Ishikawa (cell line): ENCODE measurements at regions not wholly inside any gene's neighbourhood (a gene's known extent, or its start where the extent isn't known, plus 50 kb on each side); places are given as distances from the start of the nearest gene placed in this dataset.

ENCODE experiments used
- CEBPB ChIP-seq: IDR thresholded peaks from 2 replicates; pipeline ENCODE4 v1.6.1; 2012
- CREB1 ChIP-seq: IDR thresholded peaks from 2 replicates; pipeline ENCODE4 v1.6.1; 2012; ENCODE audit warnings: low read depth
- EGR1 ChIP-seq: IDR thresholded peaks from 2 replicates; pipeline ENCODE4 v1.6.1; 2012
- EP300 ChIP-seq: IDR thresholded peaks from 2 replicates; pipeline ENCODE4 v1.6.1; 2012; ENCODE audit warnings: borderline replicate concordance
- FOXM1 ChIP-seq: IDR thresholded peaks from 2 replicates; pipeline ENCODE4 v1.6.1; 2012; ENCODE audit warnings: low read depth, borderline replicate concordance
- MAX ChIP-seq: IDR thresholded peaks from 2 replicates; pipeline ENCODE4 v1.6.1; 2012
- NFIC ChIP-seq: IDR thresholded peaks from 2 replicates; pipeline ENCODE4 v1.6.1; 2012
- RAD21 ChIP-seq: IDR thresholded peaks from 2 replicates; pipeline ENCODE4 v1.6.1; 2012; ENCODE audit warnings: low read depth
- TAF1 ChIP-seq: IDR thresholded peaks from 2 replicates; pipeline ENCODE4 v1.6.1; 2012; ENCODE audit warnings: low read depth, mild to moderate bottlenecking
- TCF12 ChIP-seq: IDR thresholded peaks from 2 replicates; pipeline ENCODE4 v1.6.1; 2012; ENCODE audit warnings: low read depth
- TEAD4 ChIP-seq: IDR thresholded peaks from 2 replicates; pipeline ENCODE4 v1.6.1; 2012
- USF1 ChIP-seq: IDR thresholded peaks from 2 replicates; pipeline ENCODE4 v1.6.1; 2012
- YY1 ChIP-seq: IDR thresholded peaks from 2 replicates; pipeline ENCODE4 v1.6.1; 2012; ENCODE audit warnings: low read depth
- ZBTB7A ChIP-seq: IDR thresholded peaks from 2 replicates; pipeline ENCODE4 v1.6.1; 2012; ENCODE audit warnings: low read depth
- TF ChIP-seq, protein P1 (sequence below): IDR thresholded peaks from 2 replicates; pipeline ENCODE4 v1.6.1; 2012; ENCODE audit warnings: low read depth, mild to moderate bottlenecking

- no peak for TF ChIP-seq YY1
- TF ChIP-seq EP300 = no peak
- no peak for TF ChIP-seq TAF1
- TF ChIP-seq, protein P1, sequence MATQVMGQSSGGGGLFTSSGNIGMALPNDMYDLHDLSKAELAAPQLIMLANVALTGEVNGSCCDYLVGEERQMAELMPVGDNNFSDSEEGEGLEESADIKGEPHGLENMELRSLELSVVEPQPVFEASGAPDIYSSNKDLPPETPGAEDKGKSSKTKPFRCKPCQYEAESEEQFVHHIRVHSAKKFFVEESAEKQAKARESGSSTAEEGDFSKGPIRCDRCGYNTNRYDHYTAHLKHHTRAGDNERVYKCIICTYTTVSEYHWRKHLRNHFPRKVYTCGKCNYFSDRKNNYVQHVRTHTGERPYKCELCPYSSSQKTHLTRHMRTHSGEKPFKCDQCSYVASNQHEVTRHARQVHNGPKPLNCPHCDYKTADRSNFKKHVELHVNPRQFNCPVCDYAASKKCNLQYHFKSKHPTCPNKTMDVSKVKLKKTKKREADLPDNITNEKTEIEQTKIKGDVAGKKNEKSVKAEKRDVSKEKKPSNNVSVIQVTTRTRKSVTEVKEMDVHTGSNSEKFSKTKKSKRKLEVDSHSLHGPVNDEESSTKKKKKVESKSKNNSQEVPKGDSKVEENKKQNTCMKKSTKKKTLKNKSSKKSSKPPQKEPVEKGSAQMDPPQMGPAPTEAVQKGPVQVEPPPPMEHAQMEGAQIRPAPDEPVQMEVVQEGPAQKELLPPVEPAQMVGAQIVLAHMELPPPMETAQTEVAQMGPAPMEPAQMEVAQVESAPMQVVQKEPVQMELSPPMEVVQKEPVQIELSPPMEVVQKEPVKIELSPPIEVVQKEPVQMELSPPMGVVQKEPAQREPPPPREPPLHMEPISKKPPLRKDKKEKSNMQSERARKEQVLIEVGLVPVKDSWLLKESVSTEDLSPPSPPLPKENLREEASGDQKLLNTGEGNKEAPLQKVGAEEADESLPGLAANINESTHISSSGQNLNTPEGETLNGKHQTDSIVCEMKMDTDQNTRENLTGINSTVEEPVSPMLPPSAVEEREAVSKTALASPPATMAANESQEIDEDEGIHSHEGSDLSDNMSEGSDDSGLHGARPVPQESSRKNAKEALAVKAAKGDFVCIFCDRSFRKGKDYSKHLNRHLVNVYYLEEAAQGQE = no peak
- no peak for TF ChIP-seq FOXM1
- no peak for TF ChIP-seq RAD21
- no peak for TF ChIP-seq TEAD4
- TF ChIP-seq ZBTB7A = no peak
- TF ChIP-seq CREB1 = no peak
Measured at GRCh38 chr18:41767960-41768359, 187.1 kb upstream of the PIK3C3 start.

DNA sequence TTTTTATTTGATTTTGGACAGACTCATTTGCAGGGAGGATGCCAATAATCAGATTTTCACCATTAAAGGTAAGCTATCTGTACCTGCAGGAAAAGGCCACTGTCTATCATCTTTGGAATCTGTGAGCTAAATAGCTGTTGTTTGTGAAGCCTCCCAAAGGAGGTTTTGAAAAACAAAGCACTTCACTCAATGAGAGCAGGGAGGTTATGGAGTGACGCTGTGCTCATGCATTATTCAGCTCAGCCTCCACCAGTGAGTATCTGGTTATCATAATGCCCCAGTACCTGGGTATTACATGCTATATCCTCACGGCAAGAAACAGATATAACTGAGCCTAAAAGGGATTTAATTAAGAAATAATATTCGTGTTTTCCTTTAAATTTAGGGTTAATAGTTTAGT lies 189.6 kb upstream of the PIK3C3 start:
- no peak for TF ChIP-seq TCF12
- no peak for TF ChIP-seq ZBTB7A
- no peak for TF ChIP-seq CEBPB
- TF ChIP-seq USF1 = no peak
- no peak for TF ChIP-seq MAX
- TF ChIP-seq FOXM1 = no peak
- TF ChIP-seq NFIC = no peak

DNA sequence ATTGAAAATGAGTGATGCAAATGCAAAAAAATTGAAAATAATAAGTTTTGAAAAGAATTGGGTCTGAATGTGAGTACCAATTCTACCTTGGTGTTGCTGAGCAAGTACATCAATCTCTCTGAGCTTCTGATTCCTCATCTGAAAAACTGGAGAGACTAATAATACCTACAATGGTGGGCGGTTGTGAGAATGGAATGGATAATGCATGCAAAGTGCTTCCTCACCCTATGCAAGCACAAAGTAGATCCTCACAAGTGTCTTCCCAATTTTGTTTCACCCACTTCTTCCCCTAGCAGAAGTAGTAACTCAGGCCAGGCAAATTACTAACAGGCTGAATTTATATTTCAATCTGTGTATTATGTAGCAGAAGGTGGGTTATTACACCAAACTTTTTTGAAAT lies 191.7 kb upstream of the PIK3C3 start:
- TF ChIP-seq NFIC (no peak), EP300 (no peak), CREB1 (no peak), TAF1 (no peak), FOXM1 (no peak), TEAD4 (no peak), MAX (no peak), EGR1 (no peak), RAD21 (no peak), ZBTB7A (no peak)
- TF ChIP-seq, protein P1 = no peak

GRCh38 chr18:41761333-41762018 lies 193.6 kb upstream of the PIK3C3 start:
- TF ChIP-seq NFIC (no peak), USF1 (no peak), RAD21 (no peak), TCF12 (no peak), EP300 (no peak), EGR1 (no peak)

DNA sequence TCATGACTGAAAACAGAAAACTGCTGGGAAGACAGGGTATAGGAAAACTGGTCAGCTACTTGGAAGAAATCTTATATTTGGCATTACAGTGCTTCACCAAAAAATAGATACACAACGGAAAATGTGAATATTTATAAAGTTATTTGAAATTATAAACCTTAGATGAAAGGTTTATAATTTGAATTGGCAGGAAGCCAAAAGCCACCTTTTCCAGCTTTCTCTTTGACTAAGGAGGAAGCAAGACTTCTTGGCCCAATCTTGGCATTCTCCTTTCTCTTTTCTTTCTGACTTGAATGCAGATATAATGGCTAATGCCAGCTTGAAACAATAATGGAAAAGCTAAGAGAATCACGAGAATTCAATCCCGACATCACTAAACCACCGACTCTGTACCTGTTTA lies 196.5 kb upstream of the PIK3C3 start:
- no peak for TF ChIP-seq NFIC

GRCh38 chr18:41756141-41756540 lies 198.9 kb upstream of the PIK3C3 start:
- no peak for TF ChIP-seq ZBTB7A
- TF ChIP-seq CEBPB = no peak
- TF ChIP-seq RAD21 = no peak
- TF ChIP-seq, protein P1 = no peak
- no peak for TF ChIP-seq CREB1
- no peak for TF ChIP-seq TEAD4
- TF ChIP-seq EP300 = no peak
- no peak for TF ChIP-seq FOXM1
- no peak for TF ChIP-seq USF1
